Inflammatory macrophage (primary cell): ENCODE measurements at regions not wholly inside any gene's neighbourhood (a gene's known extent, or its start where the extent isn't known, plus 50 kb on each side); places are given as distances from the start of the nearest gene placed in this dataset.
"Not testable (repeated sequence)": the region's sequence is repeated elsewhere in the genome, so short reads cannot be mapped to it uniquely, and the experiment has no call there.

Source experiments
- DNase-seq, 2 donors: peaks; one replicate each; pipeline ENCODE4 v3.0.0-alpha.2; 2020 to 2022

DNA sequence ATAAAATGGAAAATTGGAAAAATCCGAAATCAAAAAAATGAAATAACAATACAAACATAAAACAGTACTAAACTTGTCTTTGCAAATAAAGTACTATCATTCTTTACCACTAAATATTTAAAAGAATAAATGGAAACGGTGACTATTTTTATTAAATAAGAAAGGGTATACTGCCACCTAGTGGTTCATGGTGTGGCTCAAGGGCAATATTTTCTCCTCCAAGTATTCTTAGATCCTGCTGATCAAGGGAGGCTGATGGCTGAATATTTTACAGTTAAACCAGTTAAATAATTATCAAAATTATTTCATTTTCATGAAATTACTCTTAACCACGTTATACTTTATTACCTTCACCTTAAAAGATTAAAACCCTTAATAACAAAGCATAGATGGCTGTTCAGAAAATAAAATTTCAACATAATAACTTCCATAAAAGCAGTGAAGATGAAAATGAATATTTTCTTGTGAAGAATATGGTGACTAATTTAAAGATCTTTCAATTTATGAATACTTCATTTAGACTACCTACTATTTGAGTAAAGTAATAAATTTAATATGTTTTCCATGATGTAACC lies 1793.9 kb downstream of the NCAM2 start:
- peak; percentile 42 to 56 for DNase-seq

DNA sequence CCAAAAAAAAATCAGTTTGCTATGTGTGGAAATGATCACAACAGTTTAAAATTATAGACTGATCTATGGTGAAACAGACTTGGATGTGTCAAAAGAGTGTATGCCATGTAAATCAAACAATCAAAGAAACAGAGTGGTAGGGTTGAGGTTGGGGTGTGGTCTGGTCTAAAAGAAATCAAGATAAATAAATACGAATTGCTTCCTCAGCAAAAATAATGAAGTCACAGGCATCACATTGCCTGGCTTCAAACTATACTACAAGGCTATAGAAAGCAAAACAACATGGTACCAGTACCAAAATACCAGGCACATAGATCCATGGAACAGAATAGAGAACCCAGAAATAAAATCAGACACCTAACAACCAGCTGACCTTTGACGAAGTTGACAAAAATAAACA lies 1796.9 kb downstream of the NCAM2 start:
- no peak for DNase-seq

DNA sequence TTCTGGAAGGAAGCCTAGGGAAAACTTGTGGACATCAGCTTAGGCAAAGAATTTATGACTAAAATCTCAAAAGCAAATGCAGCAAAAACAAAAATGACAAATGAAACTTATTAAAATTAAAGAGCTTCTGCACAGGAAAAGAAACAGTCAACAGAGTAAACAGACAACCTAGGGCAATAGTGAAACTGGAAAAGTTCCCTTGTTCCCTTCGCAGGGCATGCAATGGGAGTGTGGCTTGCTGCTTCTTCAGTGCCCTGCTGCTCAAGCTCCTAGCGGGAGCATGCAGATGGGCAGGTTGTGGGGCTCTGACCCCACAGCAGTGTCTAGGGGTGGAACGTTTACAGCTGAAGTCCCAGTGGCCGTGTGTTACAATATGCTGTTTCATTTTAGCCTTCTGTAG lies 1797.4 kb downstream of the NCAM2 start:
- no peak for DNase-seq

DNA sequence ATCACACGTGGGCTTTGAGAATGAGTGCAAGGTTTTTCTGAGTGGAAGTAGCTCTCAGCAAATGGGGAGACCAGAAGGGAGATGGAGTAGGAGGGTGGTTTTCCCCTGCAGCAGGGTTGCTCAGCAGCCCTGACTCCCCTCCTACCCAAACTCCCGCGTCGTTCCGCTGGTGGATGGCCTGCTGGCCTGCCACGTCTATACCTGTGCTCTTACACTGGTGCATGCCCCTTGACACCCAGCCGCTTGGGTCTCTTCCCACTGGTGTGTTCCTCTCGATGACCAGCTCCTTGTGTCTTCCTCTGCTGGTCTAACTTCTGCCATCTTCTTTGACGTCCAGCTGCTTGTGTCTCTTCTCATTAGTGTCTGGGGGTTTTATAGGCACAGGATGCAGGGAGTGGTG lies 1797.9 kb downstream of the NCAM2 start:
- DNase-seq = no peak

DNA sequence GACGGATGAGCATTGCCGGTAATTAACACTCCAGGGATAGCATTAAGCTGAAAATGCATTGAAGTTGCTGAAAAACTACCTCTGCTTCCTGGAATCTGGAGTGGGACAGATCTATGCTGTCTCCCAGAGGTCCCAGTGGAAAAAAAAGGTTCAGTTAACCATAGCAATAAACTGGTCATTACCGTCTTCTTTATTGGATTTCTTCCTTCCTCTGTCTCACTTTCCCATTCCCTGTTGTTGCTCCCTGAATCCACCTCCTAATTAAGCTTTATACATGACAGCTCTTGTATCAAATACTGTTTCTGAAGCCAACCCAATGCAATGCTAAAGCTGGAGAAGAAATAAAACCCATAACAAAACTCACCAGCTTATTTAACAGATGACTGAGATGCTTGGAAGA lies 1805.9 kb downstream of the NCAM2 start:
- no peak for DNase-seq

DNA sequence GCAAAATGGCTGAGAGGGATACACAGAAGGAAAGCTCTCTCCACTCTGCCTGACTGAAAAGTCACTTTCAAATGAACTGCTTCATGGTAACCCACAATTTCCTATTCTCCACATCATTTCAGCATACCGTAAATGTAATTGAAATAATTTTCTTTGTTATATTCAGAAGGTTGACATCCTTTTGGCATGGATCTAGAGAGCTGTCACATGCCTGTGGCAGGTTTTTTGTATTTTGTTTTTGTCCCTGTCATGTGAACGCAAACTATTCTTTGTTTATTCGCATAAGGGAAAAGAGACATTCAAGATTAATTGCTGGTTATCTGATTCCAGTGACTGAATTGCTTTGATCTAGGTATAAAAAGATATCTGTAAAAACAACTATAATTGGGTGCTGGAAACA lies 1808.1 kb downstream of the NCAM2 start:
- no peak for DNase-seq

DNA sequence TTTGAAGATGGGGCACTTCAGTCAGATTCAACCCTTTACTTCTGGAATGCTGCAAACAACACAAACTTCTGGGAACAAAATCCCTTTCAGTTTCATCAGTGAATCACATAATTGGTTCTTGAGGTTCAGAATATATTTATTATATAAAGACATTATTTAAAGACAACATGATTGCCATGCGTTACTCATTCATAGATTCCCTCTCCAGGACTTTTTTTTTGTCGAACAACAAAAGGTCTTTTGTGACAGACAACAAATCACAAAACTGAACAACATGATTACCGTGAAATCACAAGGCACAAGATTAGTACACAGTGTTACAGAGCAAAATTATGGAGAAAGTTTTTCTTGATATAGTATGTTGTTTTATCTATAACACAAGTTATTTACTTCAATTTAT lies 1815.0 kb downstream of the NCAM2 start:
- DNase-seq = no peak

DNA sequence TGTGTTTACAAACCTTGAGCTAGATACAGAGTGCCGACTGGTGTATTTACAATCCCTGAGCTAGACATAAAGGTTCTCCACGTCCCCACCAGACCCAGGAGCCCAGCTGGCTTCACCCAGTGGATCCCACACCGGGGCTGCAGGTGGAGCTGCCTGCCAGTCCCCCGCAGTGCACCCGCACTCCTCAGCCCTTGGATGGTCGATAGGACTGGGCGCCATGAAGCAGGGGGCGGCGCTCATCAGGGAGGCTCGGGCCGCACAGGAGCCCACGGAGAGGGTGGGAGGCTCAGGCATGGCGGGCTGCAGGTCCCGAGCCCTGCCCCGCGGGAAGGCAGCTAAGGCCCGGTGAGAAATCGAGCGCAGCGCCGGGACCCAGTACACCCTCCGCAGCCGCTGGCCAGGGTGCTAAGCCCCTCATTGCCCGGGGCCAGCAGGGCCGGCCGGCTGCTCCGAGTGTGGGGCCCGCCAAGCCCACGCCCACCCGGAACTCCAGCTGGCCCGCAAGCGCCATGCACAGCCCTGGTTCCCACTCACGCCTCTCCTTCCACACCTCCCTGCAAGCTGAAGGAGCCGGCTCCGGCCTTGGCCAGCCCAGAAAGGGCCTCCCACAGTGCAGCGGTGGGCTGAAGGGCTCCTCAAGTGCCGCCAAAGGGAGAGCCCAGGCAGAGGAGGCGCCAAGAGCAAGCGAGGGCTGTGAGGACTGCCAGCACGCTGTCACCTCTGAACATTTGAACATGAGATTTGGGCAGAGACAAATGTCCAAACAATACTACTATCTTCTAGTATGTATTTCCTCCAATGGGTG lies 1820.7 kb downstream of the NCAM2 start:
- not testable (repeated sequence) for DNase-seq

DNA sequence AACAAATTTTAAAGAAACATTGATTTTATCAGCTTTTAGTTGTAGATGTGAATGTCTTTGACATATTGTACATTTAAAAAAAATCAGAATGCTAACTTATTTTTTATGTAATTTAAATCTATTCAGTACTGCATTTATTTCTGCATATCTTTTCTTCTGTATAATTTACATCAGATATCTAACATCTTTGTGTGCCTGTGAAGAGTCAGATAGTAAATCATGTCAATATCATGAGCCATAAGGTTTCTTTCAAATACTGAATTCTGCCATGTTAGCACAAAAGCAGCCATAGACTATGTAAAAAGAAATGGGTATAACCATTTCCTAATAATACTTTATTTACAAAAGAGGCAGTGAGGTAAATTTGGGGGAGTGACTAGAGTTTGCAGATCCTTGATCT lies 1829.2 kb downstream of the NCAM2 start:
- no peak for DNase-seq

DNA sequence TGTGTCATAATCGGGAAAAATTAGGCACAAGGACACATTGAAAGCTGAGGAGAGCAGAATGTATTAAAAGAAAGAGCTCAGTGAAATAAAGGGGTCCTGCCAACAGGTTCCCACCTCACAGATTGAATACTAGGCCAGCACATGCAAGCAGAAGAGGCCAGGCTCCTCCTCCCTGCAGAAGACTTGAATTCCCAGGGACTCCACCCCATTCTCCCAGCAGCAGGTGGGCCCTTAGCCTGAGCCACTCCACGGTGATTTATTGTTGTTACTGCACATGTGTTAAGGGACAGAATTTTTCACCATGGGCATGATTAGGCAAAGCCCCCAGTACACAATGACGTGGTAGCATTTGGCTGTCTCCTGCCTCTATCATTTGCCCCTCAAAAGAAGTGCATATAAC lies 1844.7 kb downstream of the NCAM2 start:
- DNase-seq = no peak

DNA sequence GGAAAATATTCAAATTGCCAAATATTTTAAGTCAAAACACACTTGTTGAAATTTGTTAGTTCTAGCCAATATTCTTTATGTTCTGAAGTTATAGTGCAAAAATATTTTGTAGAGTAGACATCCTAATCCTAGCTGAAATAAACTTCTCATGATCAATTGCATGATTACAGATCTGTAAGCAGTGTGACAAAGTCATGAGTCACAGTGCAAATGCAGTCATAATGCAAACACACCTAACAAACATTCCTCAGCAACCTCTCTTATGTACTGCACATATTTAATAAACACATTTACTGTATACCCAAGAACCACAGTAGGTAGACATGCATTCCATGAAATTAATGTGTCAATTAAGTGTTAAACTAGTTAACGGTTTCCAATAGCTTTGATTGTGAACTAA lies 1857.4 kb downstream of the NCAM2 start:
- DNase-seq = no peak

DNA sequence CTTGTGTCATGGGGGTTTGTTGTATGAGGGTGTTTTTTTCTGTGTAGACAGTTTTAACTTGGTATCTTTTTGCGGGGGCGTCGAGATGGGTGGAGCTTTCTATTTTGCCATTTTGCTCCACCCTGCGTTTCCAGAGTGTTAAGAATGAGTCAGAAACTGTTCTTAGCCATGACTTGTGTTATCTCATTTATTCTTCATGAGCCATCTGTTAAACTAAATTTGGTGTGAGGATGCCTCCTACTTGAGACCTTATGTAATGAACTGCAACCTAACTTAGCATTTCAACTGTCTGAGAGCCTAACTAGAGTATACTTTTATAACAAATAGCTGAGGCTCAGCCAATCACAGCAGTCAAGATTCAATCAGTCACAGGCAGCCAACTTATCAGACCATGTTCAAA lies 1873.5 kb downstream of the NCAM2 start:
- DNase-seq = no peak

DNA sequence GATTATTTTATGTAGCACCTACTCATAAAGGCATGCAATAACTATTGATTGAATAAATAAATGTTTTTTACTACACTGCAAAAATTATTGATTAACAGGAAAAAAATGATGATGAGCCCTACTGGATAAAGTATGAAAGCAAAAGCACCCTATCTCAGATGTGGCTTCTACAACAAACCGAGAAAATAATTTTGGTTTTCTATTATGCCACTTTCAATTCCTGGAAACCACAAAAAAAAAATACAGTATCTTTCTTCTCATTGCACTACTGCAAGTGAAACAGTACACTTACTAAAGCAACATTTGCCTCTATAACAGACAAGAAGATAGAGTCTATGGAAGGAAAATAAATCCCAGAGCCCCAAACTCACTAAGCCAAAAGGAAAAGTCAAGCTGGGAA lies 1882.4 kb downstream of the NCAM2 start:
- no peak for DNase-seq

DNA sequence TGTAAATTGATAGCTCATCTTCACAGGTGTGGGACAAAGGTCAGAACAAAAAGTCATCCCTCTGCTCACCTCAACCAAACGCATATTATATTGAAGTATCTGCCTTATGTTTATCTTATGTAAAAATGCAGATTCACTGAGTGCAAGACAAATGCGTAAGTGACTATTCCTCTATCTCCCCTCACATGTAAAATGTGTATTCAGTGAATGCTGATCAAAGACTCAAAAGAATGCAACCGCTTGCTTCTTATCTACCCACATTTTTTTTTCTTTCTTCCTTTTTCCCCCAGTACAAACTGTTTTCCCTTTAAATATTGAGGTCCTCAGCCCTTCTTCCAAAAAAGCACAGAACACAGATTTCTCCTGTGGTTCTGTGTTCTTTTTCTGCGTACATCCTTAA lies 1882.9 kb downstream of the NCAM2 start:
- DNase-seq = no peak

DNA sequence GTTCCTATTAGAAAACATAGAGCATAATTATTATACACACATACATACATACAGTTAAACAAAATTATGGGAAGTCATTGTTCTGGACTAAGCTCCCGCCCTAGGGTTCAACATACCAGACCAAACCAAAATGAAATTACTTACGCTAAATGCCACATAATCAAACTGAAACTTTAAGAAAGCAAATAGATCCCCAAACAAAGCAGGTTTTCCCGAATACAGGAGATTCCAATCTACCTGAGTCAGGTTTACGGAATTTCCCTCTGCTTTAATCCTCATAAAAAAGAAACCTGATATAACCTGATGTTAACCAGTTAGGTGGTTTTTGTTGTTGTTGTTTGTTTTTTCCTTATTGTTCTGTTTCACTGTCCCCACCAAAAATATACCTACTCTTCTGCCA lies 1886.9 kb downstream of the NCAM2 start:
- DNase-seq = no peak

DNA sequence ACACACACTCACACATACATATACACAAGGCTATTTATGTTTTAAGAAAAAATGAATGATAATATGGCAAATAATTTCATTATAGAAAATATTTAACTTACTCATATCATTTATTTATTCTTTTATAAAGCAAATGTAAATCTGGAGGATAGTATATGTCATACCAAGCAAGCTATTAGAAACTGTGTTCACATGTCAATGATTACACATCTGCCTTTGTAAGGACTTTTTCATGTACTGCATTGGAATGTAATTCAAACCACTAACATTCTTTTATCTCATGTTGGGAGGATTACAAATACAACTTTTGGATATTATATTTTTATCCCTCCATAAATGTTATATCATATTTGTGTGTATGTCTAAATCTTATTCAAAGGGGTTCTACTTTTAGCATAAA lies 1887.4 kb downstream of the NCAM2 start:
- no peak for DNase-seq

DNA sequence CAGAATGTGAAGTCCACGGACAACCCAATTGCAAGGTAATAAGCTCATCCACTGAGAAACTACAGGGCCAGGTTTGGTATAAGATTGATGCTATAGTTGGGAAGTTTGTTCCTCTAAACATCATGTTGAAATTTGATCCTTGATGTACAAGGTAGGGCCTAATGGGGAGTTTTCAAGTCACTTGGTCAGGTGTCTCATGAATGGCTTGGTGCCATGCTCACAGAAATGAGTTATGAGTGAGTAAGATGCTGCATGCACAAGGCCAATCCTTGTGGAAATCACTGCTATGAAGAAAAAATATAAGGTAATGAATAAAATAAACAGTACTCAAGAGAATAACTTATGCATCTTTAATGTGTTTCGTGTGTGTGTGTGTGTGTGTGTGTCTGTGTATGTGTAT lies 1891.2 kb downstream of the NCAM2 start:
- no peak for DNase-seq

DNA sequence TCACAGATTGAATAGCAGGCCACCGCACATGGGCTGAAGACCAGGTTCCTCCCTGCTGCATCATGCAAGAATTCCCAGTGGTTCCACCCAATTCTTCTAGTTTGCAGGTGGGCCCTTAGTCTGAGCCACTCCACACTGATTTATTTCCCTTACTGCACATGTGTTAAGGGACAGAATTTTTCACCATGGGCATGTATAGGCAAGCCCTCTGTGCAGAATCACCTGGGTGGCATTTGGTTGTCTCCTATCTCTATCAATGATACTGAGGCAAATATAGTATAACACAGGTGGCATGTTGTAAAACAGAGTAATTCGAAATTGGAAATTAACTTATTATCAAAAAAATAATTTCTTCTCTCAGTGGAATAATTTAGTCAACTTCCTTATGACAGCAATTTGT lies 1892.4 kb downstream of the NCAM2 start:
- DNase-seq = no peak

DNA sequence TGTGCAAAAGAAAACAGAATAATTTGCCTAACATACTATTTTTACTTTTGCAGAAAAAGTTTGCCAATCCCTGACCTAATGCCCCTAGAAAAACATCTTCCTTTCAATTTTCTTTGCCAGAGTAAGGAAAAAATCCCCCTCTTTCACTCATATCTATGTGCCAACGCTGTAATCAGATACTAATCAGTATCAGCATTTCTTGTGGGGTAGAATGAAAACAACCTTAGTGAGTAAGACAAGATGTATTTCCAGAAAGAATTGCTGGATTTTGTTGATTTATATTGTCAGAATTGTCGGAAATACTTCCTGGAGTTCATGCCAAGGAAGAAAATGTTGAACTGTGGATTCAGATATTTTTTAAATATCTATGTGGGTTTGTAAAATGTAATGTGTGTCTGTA lies 1893.8 kb downstream of the NCAM2 start:
- DNase-seq = no peak

DNA sequence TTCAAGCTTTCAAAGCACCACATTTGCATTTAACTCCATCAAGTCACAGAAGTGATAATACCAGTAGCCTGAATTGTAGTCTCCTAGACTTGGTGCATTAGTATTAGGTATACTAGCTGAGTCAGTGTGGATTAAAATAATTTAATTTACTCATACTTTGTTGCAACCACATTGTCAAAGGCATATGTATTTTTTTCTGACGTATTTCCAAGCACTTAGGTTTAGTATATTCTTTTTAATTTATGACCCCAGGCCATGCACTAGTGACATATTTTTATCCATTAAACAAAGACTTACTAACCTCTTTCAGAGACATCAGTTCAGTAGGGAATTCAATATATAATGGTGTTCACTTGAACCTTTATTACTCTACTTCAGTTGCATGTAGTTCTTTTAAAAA lies 1894.5 kb downstream of the NCAM2 start:
- DNase-seq = no peak

DNA sequence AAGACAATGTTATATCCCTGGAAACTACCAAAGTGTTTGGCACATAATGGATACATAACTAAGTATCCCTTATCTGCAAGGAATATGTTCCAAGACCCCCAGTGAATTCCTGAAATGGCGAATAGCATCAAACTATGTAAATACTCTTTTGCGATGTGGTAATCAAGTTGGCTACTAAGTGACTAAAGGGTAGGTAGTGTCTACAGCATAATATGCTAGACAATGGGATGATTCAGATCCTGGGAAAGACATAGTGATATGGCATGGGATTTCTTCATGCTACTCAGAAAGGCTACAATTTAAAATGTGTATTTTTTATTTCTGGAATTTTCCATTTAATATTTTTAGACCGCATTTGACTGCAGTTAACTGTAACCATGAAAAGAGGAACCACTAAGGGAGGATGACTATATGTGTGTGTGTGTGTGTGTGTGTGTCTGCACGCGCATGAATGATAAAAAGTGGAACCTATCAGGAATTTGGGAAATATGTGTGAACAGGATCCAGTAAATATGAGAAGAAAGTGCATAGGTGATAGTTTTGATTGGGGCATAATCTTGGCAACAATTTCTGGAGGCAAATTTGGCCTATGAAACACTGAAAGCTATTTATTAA lies 1899.9 kb downstream of the NCAM2 start:
- no peak for DNase-seq

DNA sequence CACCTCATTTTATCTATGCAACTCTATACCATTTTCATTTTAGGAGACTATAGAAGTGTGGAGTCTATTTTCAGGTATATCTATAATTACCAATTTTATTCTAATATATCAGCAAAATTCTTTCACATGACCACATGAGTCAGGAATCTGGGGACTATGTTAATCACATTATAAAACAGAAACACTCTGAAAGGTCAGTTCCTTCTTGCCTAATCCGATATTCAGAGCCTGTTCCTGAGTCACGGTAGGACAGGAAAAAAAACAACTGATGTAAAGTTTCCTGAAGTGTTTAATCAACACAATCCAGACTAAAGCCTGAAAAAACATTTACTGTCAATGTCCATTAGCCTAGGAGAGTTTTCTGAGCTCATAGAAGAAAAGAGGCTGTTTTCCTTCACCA lies 1902.3 kb downstream of the NCAM2 start:
- DNase-seq = no peak

DNA sequence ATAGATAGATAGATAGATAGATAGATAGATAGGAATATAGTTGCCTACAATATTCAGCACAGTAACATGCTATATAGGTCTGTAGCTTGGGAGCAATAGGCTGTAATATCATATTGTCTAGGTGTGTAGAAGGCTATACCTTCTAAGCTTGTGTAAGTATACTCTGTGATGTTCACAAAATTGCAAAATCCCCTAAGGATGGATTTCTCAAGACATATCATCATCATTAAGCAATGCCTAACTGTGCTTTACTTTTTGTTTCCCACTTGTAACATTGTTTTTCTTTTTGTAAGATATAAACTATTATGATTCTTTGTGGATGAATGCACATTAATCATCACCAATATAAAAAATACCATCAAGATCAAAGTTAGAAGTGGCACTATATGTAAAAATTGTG lies 1905.6 kb downstream of the NCAM2 start:
- DNase-seq = no peak

DNA sequence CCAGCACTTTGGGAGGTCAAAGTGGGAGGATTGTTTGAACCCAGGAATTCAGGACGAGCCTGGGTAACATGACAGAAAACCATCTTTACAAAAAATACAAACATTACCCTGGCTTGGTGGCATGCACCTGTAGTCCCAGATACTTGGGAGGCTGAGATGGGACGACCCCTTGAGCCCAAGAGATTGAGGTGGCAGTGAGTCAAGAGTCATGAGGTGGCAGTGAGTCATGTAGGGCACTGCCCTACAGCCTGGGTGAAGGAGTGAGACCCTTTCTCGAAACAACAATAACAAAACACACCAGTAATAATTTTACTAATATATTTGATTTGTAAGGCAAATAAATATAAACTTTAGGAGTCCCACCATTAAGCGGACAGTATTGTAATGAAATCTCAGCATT lies 1906.2 kb downstream of the NCAM2 start:
- no peak for DNase-seq
